HFF-Myc (cell line): ENCODE measurements at regions not wholly inside any gene's neighbourhood (a gene's known extent, or its start where the extent isn't known, plus 50 kb on each side); places are given as distances from the start of the nearest gene placed in this dataset.

Source experiments
- DNase-seq: peaks from one replicate; pipeline ENCODE4 v3.0.0-alpha.2; 2011; ENCODE audit warnings: low read depth; ENCODE audit errors: extremely low read depth
- H3K4me3 ChIP-seq: replicated peaks from 2 replicates; pipeline ENCODE4 v1.5.1; 2011; ENCODE audit warnings: low read depth, mild to moderate bottlenecking, control low read depth, low read length
- CTCF ChIP-seq: IDR thresholded peaks from 2 replicates; pipeline ENCODE4 v1.5.1; 2012; ENCODE audit warnings: mild to moderate bottlenecking, low read depth, low read length, control low read depth; ENCODE audit errors: missing control alignments

GRCh38 chr2:160680294-160680693 lies 186.7 kb upstream of the RBMS1 start:
- no peak for TF ChIP-seq CTCF
- no peak overlapping the region for H3K4me3 ChIP-seq
- no peak for DNase-seq

GRCh38 chr2:160680974-160681373 lies 187.4 kb upstream of the RBMS1 start:
- no peak for TF ChIP-seq CTCF
- DNase-seq = no peak
- no peak overlapping the region for H3K4me3 ChIP-seq

GRCh38 chr2:160683206-160683605 lies 189.6 kb upstream of the RBMS1 start:
- no peak for TF ChIP-seq CTCF
- DNase-seq = no peak
- H3K4me3 ChIP-seq = no peak overlapping the region

- H3K4me3 ChIP-seq = no peak overlapping the region
- DNase-seq = no peak
- TF ChIP-seq CTCF = no peak
Measured at GRCh38 chr2:160687629-160688028, 194.0 kb upstream of the RBMS1 start.

GRCh38 chr2:160689441-160689840 lies 195.8 kb upstream of the RBMS1 start:
- H3K4me3 ChIP-seq = no peak overlapping the region
- no peak for TF ChIP-seq CTCF
- no peak for DNase-seq

GRCh38 chr2:160694221-160694620 lies 200.6 kb upstream of the RBMS1 start:
- no peak for TF ChIP-seq CTCF
- no peak overlapping the region for H3K4me3 ChIP-seq
- DNase-seq = no peak

- no peak for DNase-seq
- no peak overlapping the region for H3K4me3 ChIP-seq
- no peak for TF ChIP-seq CTCF
Measured at GRCh38 chr2:160694631-160695030, 201.0 kb upstream of the RBMS1 start.
